Heart left ventricle (tissue), 16 donors: ENCODE measurements at regions not wholly inside any gene's neighbourhood (a gene's known extent, or its start where the extent isn't known, plus 50 kb on each side); places are given as distances from the start of the nearest gene placed in this dataset.

Experiments
- ATAC-seq, 4 donors: fragments of 200-7000 bp; cut with Tn5 transposase; one replicate each; pipeline ENCODE4 v1.9.1; 2020 to 2022; ENCODE audit warnings: moderate library complexity in 4 of 4, mild to moderate bottlenecking in 3 of 4, moderate number of reproducible peaks in 1 of 4
- DNase-seq, 5 donors: peaks; one replicate each; pipeline ENCODE4 v3.0.0-alpha.2; 2020
- H3K27ac ChIP-seq, 12 donors: fragments of 200-600 bp; sonication (generic) in 4 of 12; one replicate each; pipeline versions ENCODE4 v1.5.0 to v1.8.0; 2016 to 2022; ENCODE audit warnings: mild to moderate bottlenecking in 2 of 12
- H3K27me3 ChIP-seq, 9 donors: fragments of 200-600 bp; sonication (generic) in 2 of 9; one replicate each; pipeline versions ENCODE4 v1.5.1 to v1.8.0; 2016 to 2022; ENCODE audit warnings: mild to moderate bottlenecking in 3 of 9
- H3K36me3 ChIP-seq, 9 donors: fragments of 200-600 bp; sonication (generic) in 2 of 9; one replicate each; pipeline versions ENCODE4 v1.5.0 to v1.8.0; 2018 to 2022; ENCODE audit warnings: mild to moderate bottlenecking in 2 of 9
- H3K4me1 ChIP-seq, 12 donors: fragments of 200-600 bp; sonication (generic) in 4 of 12; one replicate each; pipeline versions ENCODE4 v1.5.0 to v1.8.0; 2016 to 2022; ENCODE audit warnings: mild to moderate bottlenecking in 3 of 12
- H3K4me3 ChIP-seq, 12 donors: fragments of 200-600 bp; sonication (generic) in 4 of 12; one replicate each; pipeline versions ENCODE4 v1.5.0 to v1.8.0; 2017 to 2022; ENCODE audit warnings: mild to moderate bottlenecking in 9 of 12, moderate library complexity in 4 of 12
- H3K9me3 ChIP-seq, 12 donors: fragments of 200-600 bp; sonication (generic) in 4 of 12; one replicate each; pipeline versions ENCODE4 v1.5.0 to v1.8.0; 2016 to 2022; ENCODE audit warnings: mild to moderate bottlenecking in 1 of 12
- POLR2A ChIP-seq, 2 donors: fragments of 450-650 bp; IDR thresholded peaks; one replicate each; pipeline ENCODE4 v1.6.1; 2017; ENCODE audit warnings: antibody characterized with exemption in 2 of 2, mild to moderate bottlenecking in 2 of 2, moderate library complexity in 2 of 2
- WGBS, 4 donors: extraction: QIAGEN DNeasy Blood & Tissue Kit in 2 of 4; methylation state at CpG; one replicate each; pipeline versions ENCODE4 v1.1.5 to v1.1.7; 2013 to 2018; 5-methylcytosine and 5-hydroxymethylcytosine counted together
- intact Hi-C, 10 donors: fragments of 100-400 bp; cut with DNase I; formaldehyde crosslinking; loops; one replicate each; pipeline versions ENCODE4 v1.11.1 to v1.14.2; 2022
- TF ChIP-seq, protein P1 (sequence below), 12 donors: fragments of 200-600 bp; sonication (generic) in 4 of 12; IDR thresholded peaks; one replicate each; pipeline versions ENCODE4 v1.5.0 to v1.8.0; 2018 to 2022; ENCODE audit warnings: antibody characterized with exemption in 12 of 12, mild to moderate bottlenecking in 5 of 12
- donor health status: ischemic (EF 13 %, LVEDD 7.1; RV severe dilation, severe dysfunction).
- donor health status: healthy with polysubstance abuse.
- donor health status: DM: no; HTN: yes; CAD: no.
- donor health status: DM: no; HTN: no; CAD: no.
- donor health status: ischemic (EF 25% LVEDD 6.9; RV normal size, moderate dysfunction).
- donor health status: ischemic (EF 25% LVEDD 5.7; RV mildly dilated, moderate dysfunction).
- donor health status: healthy.
- donor health status: DM: yes; HTN: yes; CAD: no.
- donor health status: ischemic (EF 35%, LVEDD 5.7; RV mildly dilated, moderate dysfunction).
- donor health status: nonischemic (EF 11% LVEDD 7.7; RV severe dilation, severe dysfunction).
- donor health status: DM: yes; HTN: yes; CAD: no.
- donor health status: PGD.
- donor health status: ischemic (EF 29% LVEDD 5.4; RV normal size, mild dysfunction).
- donor health status: nonischemic (EF 23%, LVEDD 6.1; RV moderate dilation, normal function).

DNA sequence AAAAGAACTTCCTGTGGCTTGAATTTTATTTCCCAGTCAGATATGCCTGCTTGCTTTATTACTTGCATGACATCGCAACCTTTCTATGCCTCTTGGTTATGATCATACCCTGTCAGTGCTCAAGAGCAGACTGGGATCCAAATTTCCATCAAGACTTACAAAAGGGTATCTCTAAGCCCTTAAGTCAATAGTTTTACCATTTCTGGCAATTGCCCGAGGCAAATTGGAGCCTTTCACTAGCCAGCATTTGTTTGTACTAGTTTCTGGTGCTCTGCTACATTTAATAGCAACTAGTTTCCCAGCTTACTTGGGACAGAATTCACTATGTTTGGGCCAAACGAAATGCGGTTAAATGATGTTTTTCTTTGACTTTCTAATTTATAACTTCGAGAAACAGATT, 73.2 kb upstream of the ITM2A start:
- H3K4me3 ChIP-seq = no peak overlapping the region
- H3K36me3 ChIP-seq = no peaks in the 10 kb centered on the region
- H3K4me1 ChIP-seq = no peaks in the 10 kb centered on the region
- TF ChIP-seq, protein P1, sequence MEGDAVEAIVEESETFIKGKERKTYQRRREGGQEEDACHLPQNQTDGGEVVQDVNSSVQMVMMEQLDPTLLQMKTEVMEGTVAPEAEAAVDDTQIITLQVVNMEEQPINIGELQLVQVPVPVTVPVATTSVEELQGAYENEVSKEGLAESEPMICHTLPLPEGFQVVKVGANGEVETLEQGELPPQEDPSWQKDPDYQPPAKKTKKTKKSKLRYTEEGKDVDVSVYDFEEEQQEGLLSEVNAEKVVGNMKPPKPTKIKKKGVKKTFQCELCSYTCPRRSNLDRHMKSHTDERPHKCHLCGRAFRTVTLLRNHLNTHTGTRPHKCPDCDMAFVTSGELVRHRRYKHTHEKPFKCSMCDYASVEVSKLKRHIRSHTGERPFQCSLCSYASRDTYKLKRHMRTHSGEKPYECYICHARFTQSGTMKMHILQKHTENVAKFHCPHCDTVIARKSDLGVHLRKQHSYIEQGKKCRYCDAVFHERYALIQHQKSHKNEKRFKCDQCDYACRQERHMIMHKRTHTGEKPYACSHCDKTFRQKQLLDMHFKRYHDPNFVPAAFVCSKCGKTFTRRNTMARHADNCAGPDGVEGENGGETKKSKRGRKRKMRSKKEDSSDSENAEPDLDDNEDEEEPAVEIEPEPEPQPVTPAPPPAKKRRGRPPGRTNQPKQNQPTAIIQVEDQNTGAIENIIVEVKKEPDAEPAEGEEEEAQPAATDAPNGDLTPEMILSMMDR (IDR thresholded peaks at IDR 0.05) = no peak
- no peak for TF ChIP-seq POLR2A (IDR thresholded peaks at IDR 0.05)
- H3K27me3 ChIP-seq = no peaks in the 10 kb centered on the region
- peaks cover 0 to 8% (median 0%) of the 10 kb centered on the region in 12 donors for H3K9me3 ChIP-seq
- no peak for DNase-seq
- intact Hi-C loops = no loop called here
- no peak overlapping the region for H3K27ac ChIP-seq
- WGBS, 4 donors = 74 to 90% (median 86%) methylated on average over 5 of the region's 5 CpGs
- no peak for ATAC-seq
